WTC11 (cell line): ENCODE measurements at regions not wholly inside any gene's neighbourhood (a gene's known extent, or its start where the extent isn't known, plus 50 kb on each side); places are given as distances from the start of the nearest gene placed in this dataset.

Source experiments
- ATAC-seq: fragments of 200-7000 bp; cut with Tn5 transposase; 2 replicates; pipeline ENCODE4 v1.10.0; 2021; ENCODE audit warnings: mild to moderate bottlenecking, moderate library complexity
- CTCF ChIA-PET: fragments of 300-600 bp; sonication (Branson Sonifier 250); formaldehyde crosslinking; loops from one replicate; lab custom pipeline; 2021; ENCODE audit warnings: antibody characterized with exemption; lab: Charles Lee
- POLR2A ChIA-PET: fragments of 350-600 bp; sonication (Branson Sonifier 250); formaldehyde crosslinking; loops from one replicate; lab custom pipeline; 2021; ENCODE audit warnings: antibody characterized with exemption; lab: Charles Lee
- DNase-seq: peaks from one replicate; pipeline ENCODE4 v3.0.0; 2021; ENCODE audit warnings: low spot score
- H3K27ac Mint-ChIP-seq: 2 replicates; pipeline ENCODE4 v1.8.0; 2021; ENCODE audit warnings: mixed read lengths
- H3K27me3 Mint-ChIP-seq: 2 replicates; pipeline ENCODE4 v1.8.0; 2021; ENCODE audit warnings: low read depth, mild to moderate bottlenecking, moderate library complexity, mixed read lengths
- H3K36me3 Mint-ChIP-seq: 2 replicates; pipeline ENCODE4 v1.8.0; 2021; ENCODE audit warnings: mixed read lengths
- H3K4me1 Mint-ChIP-seq: 2 replicates; pipeline ENCODE4 v1.8.0; 2022; ENCODE audit warnings: mixed read lengths
- H3K4me3 Mint-ChIP-seq: 2 replicates; pipeline ENCODE4 v1.8.0; 2021; ENCODE audit warnings: mild to moderate bottlenecking, moderate library complexity, mixed read lengths
- H3K9me3 Mint-ChIP-seq: 2 replicates; pipeline ENCODE4 v1.8.0; 2021; ENCODE audit warnings: mixed read lengths
- ARID4B ChIP-seq: sonication (generic); formaldehyde crosslinking; IDR thresholded peaks from 2 replicates; pipeline ENCODE4 v1.8.0; 2023; ENCODE audit warnings: missing genetic modification reagents, mild to moderate bottlenecking, borderline replicate concordance
- CREB1 ChIP-seq: sonication (generic); formaldehyde crosslinking; IDR thresholded peaks from 2 replicates; pipeline ENCODE4 v1.8.0; 2023; ENCODE audit warnings: mild to moderate bottlenecking, missing genetic modification reagents
- CTCF ChIP-seq: fragments of 200-600 bp; IDR thresholded peaks from 2 replicates; pipeline ENCODE4 v1.8.0; 2022; ENCODE audit warnings: antibody characterized with exemption
- EMX1 ChIP-seq: fragments of 250-450 bp; sonication (Bioruptor Pico); IDR thresholded peaks from 2 replicates; pipeline ENCODE4 v1.8.0; 2021; ENCODE audit warnings: mild to moderate bottlenecking
- ESRRA ChIP-seq: sonication (generic); formaldehyde crosslinking; IDR thresholded peaks from 2 replicates; pipeline ENCODE4 v1.8.1; 2022; ENCODE audit warnings: mild to moderate bottlenecking, missing genetic modification reagents, borderline replicate concordance
- FOXK1 ChIP-seq: sonication (generic); formaldehyde crosslinking; IDR thresholded peaks from 2 replicates; pipeline ENCODE4 v1.8.0; 2022; ENCODE audit warnings: mild to moderate bottlenecking, moderate library complexity, missing genetic modification reagents
- GRHL2 ChIP-seq: fragments of 250-450 bp; sonication (Bioruptor Pico); IDR thresholded peaks from 2 replicates; pipeline ENCODE4 v1.8.0; 2022; ENCODE audit warnings: mild to moderate bottlenecking, moderate library complexity; ENCODE audit not compliant: insufficient replicate concordance, severe bottlenecking
- JAZF1 ChIP-seq: fragments of 250-450 bp; sonication (Bioruptor Pico); IDR thresholded peaks from 2 replicates; pipeline ENCODE4 v1.9.0; 2021; ENCODE audit warnings: moderate library complexity, mild to moderate bottlenecking, inconsistent platforms
- JUN ChIP-seq: sonication (generic); formaldehyde crosslinking; IDR thresholded peaks from 2 replicates; pipeline ENCODE4 v1.8.0; 2023; ENCODE audit warnings: mild to moderate bottlenecking, missing genetic modification reagents
- MXD4 ChIP-seq: fragments of 250-450 bp; sonication (Bioruptor Pico); IDR thresholded peaks from 2 replicates; pipeline ENCODE4 v1.8.0; 2021; ENCODE audit warnings: mild to moderate bottlenecking, moderate library complexity, borderline replicate concordance
- NFYB ChIP-seq: sonication (generic); formaldehyde crosslinking; conservative IDR thresholded peaks from 2 replicates; pipeline ENCODE4 v1.8.0; 2022; ENCODE audit warnings: low read depth, missing genetic modification reagents
- PREB ChIP-seq: sonication (generic); formaldehyde crosslinking; IDR thresholded peaks from 2 replicates; pipeline ENCODE4 v1.8.1; 2022; ENCODE audit warnings: mild to moderate bottlenecking, missing genetic modification reagents, moderate library complexity, borderline replicate concordance
- PRRX2 ChIP-seq: fragments of 250-450 bp; sonication (Bioruptor Pico); IDR thresholded peaks from 2 replicates; pipeline ENCODE4 v1.8.0; 2021; ENCODE audit warnings: mild to moderate bottlenecking
- RELA ChIP-seq: sonication (generic); formaldehyde crosslinking; IDR thresholded peaks from 2 replicates; pipeline ENCODE4 v1.8.1; 2022; ENCODE audit warnings: missing genetic modification reagents, mild to moderate bottlenecking, borderline replicate concordance
- SMAD4 ChIP-seq: sonication (generic); formaldehyde crosslinking; IDR thresholded peaks from 2 replicates; pipeline ENCODE4 v1.8.0; 2022; ENCODE audit warnings: mild to moderate bottlenecking, missing genetic modification reagents
- USF2 ChIP-seq: sonication (generic); formaldehyde crosslinking; IDR thresholded peaks from 2 replicates; pipeline ENCODE4 v1.8.1; 2023; ENCODE audit warnings: mild to moderate bottlenecking, missing genetic modification reagents, moderate library complexity
- ZNF281 ChIP-seq: sonication (generic); formaldehyde crosslinking; IDR thresholded peaks from 2 replicates; pipeline ENCODE4 v1.8.0; 2023; ENCODE audit warnings: mild to moderate bottlenecking, missing genetic modification reagents
- ZNF512 ChIP-seq: sonication (generic); formaldehyde crosslinking; IDR thresholded peaks from 2 replicates; pipeline ENCODE4 v1.8.1; 2022; ENCODE audit warnings: missing genetic modification reagents, borderline replicate concordance
- ZNF532 ChIP-seq: fragments of 250-450 bp; sonication (Bioruptor Pico); IDR thresholded peaks from 2 replicates; pipeline ENCODE4 v1.9.0; 2021; ENCODE audit warnings: mild to moderate bottlenecking, borderline replicate concordance

GRCh38 chr10:8401531-8401930, 347.0 kb downstream of the GATA3 start:
- H3K36me3 Mint-ChIP-seq: no peaks in the 10 kb centered on the region
- TF ChIP-seq PRRX2 (CRISPR knock-in tag): no peak
- TF ChIP-seq ZNF512 (CRISPR knock-in tag): no peak
- no peak for TF ChIP-seq CREB1 (CRISPR knock-in tag)
- no peak for TF ChIP-seq PREB
- TF ChIP-seq FOXK1 (CRISPR knock-in tag): no peak
- no peak for TF ChIP-seq EMX1
- no peak for TF ChIP-seq JUN (CRISPR knock-in tag)
- TF ChIP-seq JAZF1 (CRISPR knock-in tag): no peak
- TF ChIP-seq CTCF: no peak
- no peak for TF ChIP-seq ARID4B (CRISPR knock-in tag)
- TF ChIP-seq USF2: no peak
- TF ChIP-seq, all 79 proteins: peak for 0
- DNase-seq (no peak), ATAC-seq (no peak)
- POLR2A ChIA-PET: no interaction called here
- CTCF ChIA-PET: no interaction called here
- H3K4me3 Mint-ChIP-seq: no peak overlapping the region
- no peaks in the 10 kb centered on the region for H3K9me3 Mint-ChIP-seq
- H3K27me3 Mint-ChIP-seq: no peaks in the 10 kb centered on the region; the same call in 1 of the 2 replicates
- no peak overlapping the region for H3K27ac Mint-ChIP-seq
- peaks cover 41% of the 10 kb centered on the region for H3K4me1 Mint-ChIP-seq

GRCh38 chr10:8402576-8402975, 348.1 kb downstream of the GATA3 start:
- ChIA-PET POLR2A (no interaction called here), CTCF (no interaction called here)
- H3K27me3 Mint-ChIP-seq: no peaks in the 10 kb centered on the region; the same call in 1 of the 2 replicates
- ATAC-seq (no peak), DNase-seq (no peak)
- peaks cover 45% of the 10 kb centered on the region for H3K4me1 Mint-ChIP-seq
- no peak overlapping the region for H3K4me3 Mint-ChIP-seq
- no peaks in the 10 kb centered on the region for H3K9me3 Mint-ChIP-seq
- H3K27ac Mint-ChIP-seq: no peak overlapping the region
- no peaks in the 10 kb centered on the region for H3K36me3 Mint-ChIP-seq
- TF ChIP-seq RELA (CRISPR knock-in tag) (no peak), NFYB (CRISPR knock-in tag) (no peak), MXD4 (CRISPR knock-in tag) (no peak), GRHL2 (no peak), ZNF532 (no peak), ESRRA (CRISPR knock-in tag) (no peak), CREB1 (CRISPR knock-in tag) (no peak), JAZF1 (CRISPR knock-in tag) (no peak), SMAD4 (CRISPR knock-in tag) (no peak), ZNF281 (CRISPR knock-in tag) (no peak)
